ENCODE measurements at regions not wholly inside any gene's neighbourhood (a gene's known extent, or its start where the extent isn't known, plus 50 kb on each side); places are given as distances from the start of the nearest gene placed in this dataset.

- SMC1A ChIA-PET (ENCODE audit: uncharacterized antibody, unreplicated experiment): no interaction called here
- no peak for TF ChIP-seq CEBPZ (IDR thresholded peaks at IDR 0.05; ENCODE audit: low read depth, low read length)
- TF ChIP-seq POU2F2 (IDR thresholded peaks at IDR 0.05; ENCODE audit: borderline replicate concordance, low read depth, low read length): no peak
- no peak for TF ChIP-seq ETV6 (conservative IDR thresholded peaks at IDR 0.05 in 1 of 2, IDR thresholded peaks at IDR 0.05 in 1 of 2; ENCODE audit: borderline replicate concordance in 1 of 2, low read depth in 1 of 2)
- no peak for TF ChIP-seq SRF (IDR thresholded peaks at IDR 0.05; ENCODE audit: low read depth in 2 of 2, low read length in 2 of 2)
- no peak for TF ChIP-seq ZBTB33 (IDR thresholded peaks at IDR 0.05)
- TF ChIP-seq SREBF1 (IDR thresholded peaks at IDR 0.05; ENCODE audit: low read length): no peak
- no peak for TF ChIP-seq NRF1 (conservative IDR thresholded peaks at IDR 0.05; ENCODE audit: low read depth, low read length)
- no peak for TF ChIP-seq JUND (IDR thresholded peaks at IDR 0.05; ENCODE audit: low read depth, low read length)
- TF ChIP-seq MEF2B (IDR thresholded peaks at IDR 0.05; ENCODE audit: partially characterized antibody, poor library complexity, severe bottlenecking): no peak
- no peak for TF ChIP-seq ZBTB4 (CRISPR knock-in tag; IDR thresholded peaks at IDR 0.05)
- no peak for TF ChIP-seq EZH2 (IDR thresholded peaks at IDR 0.05; ENCODE audit: borderline replicate concordance, control insufficient read depth, low read depth, low read length)
Measured at GRCh38 chr10:28967031-28967430, 289.7 kb downstream of the BAMBI start.

More at GRCh38 chr10:28967031-28967430, 289.7 kb downstream of the BAMBI start:
- no peaks in the 10 kb centered on the region; the same call in 2 of the 3 replicates for H3K9me3 ChIP-seq (replicated peaks; ENCODE audit: control insufficient read depth, insufficient read depth, low read length)
- H4K20me1 ChIP-seq (ENCODE audit: control insufficient read depth, insufficient read depth): no peaks in the 10 kb centered on the region
- no TSS peak for BruUV-seq (replicated peaks)
- in situ Hi-C loops (cut with MboI): no loop called here
- 4% methylated on average over 2 of the region's 2 CpGs for whole genome bisulfite sequencing (ENCODE audit: insufficient coverage, insufficient replicate concordance, low lambda C conversion rate, missing lambda C conversion rate)
- intact Hi-C loops (cut with micrococcal nuclease; ENCODE audit: unreplicated experiment): no loop called here
- no peaks in the 10 kb centered on the region for H3K79me2 ChIP-seq (ENCODE audit: control insufficient read depth, insufficient read depth, low read length)
- H3K4me2 ChIP-seq (ENCODE audit: control insufficient read depth, insufficient read depth): no peak overlapping the region
- ChIA-PET RAD21 (ENCODE audit: unreplicated experiment) (no interaction called here), POLR2A (no interaction called here), CTCF (no interaction called here)
- ATAC-seq (no peak), FAIRE-seq (no peak), DNase-seq (ENCODE audit: low read depth, low spot score) (no peak)
- H3K27ac ChIP-seq (ENCODE audit: control insufficient read depth, insufficient read depth): no peak overlapping the region
- H3K4me3 ChIP-seq: no peak overlapping the region
- no peaks in the 10 kb centered on the region for H3K36me3 ChIP-seq (ENCODE audit: control insufficient read depth in 2 of 2, insufficient read depth in 2 of 2, low read length in 1 of 2)
- no peak overlapping the region for H2AFZ ChIP-seq (ENCODE audit: control insufficient read depth, low read depth, low read length)
- no peaks in the 10 kb centered on the region for H3K27me3 ChIP-seq (replicated peaks in 1 of 2; ENCODE audit: control insufficient read depth in 2 of 2, insufficient read depth in 2 of 2, low read length in 1 of 2)
- H3K9ac ChIP-seq (ENCODE audit: control insufficient read depth, insufficient read depth, low read length): no peak overlapping the region
- H3K4me1 ChIP-seq (ENCODE audit: control insufficient read depth, insufficient read depth, low read length): no peaks in the 10 kb centered on the region

Data from GM12878 (cell line).